ENCODE measurements at regions not wholly inside any gene's neighbourhood (a gene's known extent, or its start where the extent isn't known, plus 50 kb on each side); places are given as distances from the start of the nearest gene placed in this dataset.
"Not testable (repeated sequence)": the region's sequence is repeated elsewhere in the genome, so short reads cannot be mapped to it uniquely, and the experiment has no call there.

GRCh38 chr1:166691476-166691875 is 147.8 kb upstream of the POGK start:
- no peak overlapping the region for H2BK120ac ChIP-seq (ENCODE audit: low read depth, low read length)
- no peak overlapping the region for H4K5ac ChIP-seq (ENCODE audit: low read length)
- H3K4me2 ChIP-seq (ENCODE audit: low read length) = no peak overlapping the region
- no peaks in the 10 kb centered on the region for H3K79me1 ChIP-seq (ENCODE audit: low read length)
- H3K23ac ChIP-seq (ENCODE audit: low read length) = no peak overlapping the region
- H3K27ac ChIP-seq (ENCODE audit: low read depth, low read length) = no peak overlapping the region
- no peak overlapping the region for H2BK5ac ChIP-seq (ENCODE audit: low read length)
- H3K36me3 ChIP-seq (ENCODE audit: control insufficient read depth, insufficient read depth, low read length) = no peaks in the 10 kb centered on the region
- H3K56ac ChIP-seq (ENCODE audit: low read length) = no peak overlapping the region
- H3K79me2 ChIP-seq (ENCODE audit: control insufficient read depth, insufficient read depth, low read length) = no peaks in the 10 kb centered on the region
- no peak overlapping the region for H3K4ac ChIP-seq (ENCODE audit: low read depth, low read length)
- no CpG with 5 or more reads among the region's 3 CpGs for WGBS (ENCODE audit: extremely low coverage, insufficient coverage, low lambda C conversion rate)
- DNase-seq = no peak
- H2BK15ac ChIP-seq (replicated peaks; ENCODE audit: low read depth) = no peak overlapping the region
- H3K18ac ChIP-seq (ENCODE audit: low read length) = no peak overlapping the region
- no peaks in the 10 kb centered on the region for H3K27me3 ChIP-seq (ENCODE audit: insufficient read depth, low read length, poor library complexity)
- no peak overlapping the region for H4K8ac ChIP-seq (ENCODE audit: low read depth, low read length)
- no peak overlapping the region for H3K4me3 ChIP-seq (ENCODE audit: low read length)
- no peak overlapping the region for H3K9ac ChIP-seq (ENCODE audit: low read length)
- no peaks in the 10 kb centered on the region for H3K4me1 ChIP-seq (ENCODE audit: control insufficient read depth, low read depth, low read length)
- no peak overlapping the region for H2AK5ac ChIP-seq (ENCODE audit: low read length)

- Histone ChIP-seq H3K27me3 (ENCODE audit: insufficient read depth, low read length, poor library complexity) (no peaks in the 10 kb centered on the region), H3K79me1 (ENCODE audit: low read length) (no peaks in the 10 kb centered on the region), H3K27ac (ENCODE audit: low read depth, low read length) (no peak overlapping the region), H3K4me1 (ENCODE audit: control insufficient read depth, low read depth, low read length) (no peaks in the 10 kb centered on the region), H3K56ac (ENCODE audit: low read length) (no peak overlapping the region), H3K36me3 (ENCODE audit: control insufficient read depth, insufficient read depth, low read length) (no peaks in the 10 kb centered on the region), H2AK5ac (ENCODE audit: low read length) (no peak overlapping the region), H3K9ac (ENCODE audit: low read length) (no peak overlapping the region), H4K5ac (ENCODE audit: low read length) (no peak overlapping the region), H4K8ac (ENCODE audit: low read depth, low read length) (no peak overlapping the region), H3K23ac (ENCODE audit: low read length) (no peak overlapping the region), H3K79me2 (ENCODE audit: control insufficient read depth, insufficient read depth, low read length) (no peaks in the 10 kb centered on the region), H2BK15ac (replicated peaks; ENCODE audit: low read depth) (no peak overlapping the region), H2BK5ac (ENCODE audit: low read length) (no peak overlapping the region), H3K4me3 (ENCODE audit: low read length) (no peak overlapping the region), H3K4me2 (ENCODE audit: low read length) (no peak overlapping the region), H2BK120ac (ENCODE audit: low read depth, low read length) (no peak overlapping the region), H3K4ac (ENCODE audit: low read depth, low read length) (no peak overlapping the region), H3K18ac (ENCODE audit: low read length) (no peak overlapping the region)
- no peak for DNase-seq
- no CpG with 5 or more reads among the region's 2 CpGs for WGBS (ENCODE audit: extremely low coverage, insufficient coverage, low lambda C conversion rate)
Observed at GRCh38 chr1:166692346-166692745, 146.9 kb upstream of the POGK start.

GRCh38 chr1:166693158-166693557 is 146.1 kb upstream of the POGK start:
- DNase-seq = no peak
- Histone ChIP-seq H3K27ac (ENCODE audit: low read depth, low read length) (no peak overlapping the region), H4K8ac (ENCODE audit: low read depth, low read length) (no peak overlapping the region), H2AK5ac (ENCODE audit: low read length) (no peak overlapping the region), H3K79me1 (ENCODE audit: low read length) (no peaks in the 10 kb centered on the region), H3K4ac (ENCODE audit: low read depth, low read length) (no peak overlapping the region), H2BK120ac (ENCODE audit: low read depth, low read length) (no peak overlapping the region), H3K9ac (ENCODE audit: low read length) (no peak overlapping the region), H3K36me3 (ENCODE audit: control insufficient read depth, insufficient read depth, low read length) (no peaks in the 10 kb centered on the region), H2BK15ac (replicated peaks; ENCODE audit: low read depth) (no peak overlapping the region), H2BK5ac (ENCODE audit: low read length) (no peak overlapping the region), H4K5ac (ENCODE audit: low read length) (no peak overlapping the region), H3K79me2 (ENCODE audit: control insufficient read depth, insufficient read depth, low read length) (no peaks in the 10 kb centered on the region), H3K23ac (ENCODE audit: low read length) (no peak overlapping the region), H3K4me2 (ENCODE audit: low read length) (no peak overlapping the region), H3K4me1 (ENCODE audit: control insufficient read depth, low read depth, low read length) (no peaks in the 10 kb centered on the region), H3K18ac (ENCODE audit: low read length) (no peak overlapping the region), H3K4me3 (ENCODE audit: low read length) (no peak overlapping the region), H3K27me3 (ENCODE audit: insufficient read depth, low read length, poor library complexity) (no peaks in the 10 kb centered on the region), H3K56ac (ENCODE audit: low read length) (no peak overlapping the region)
- WGBS (ENCODE audit: extremely low coverage, insufficient coverage, low lambda C conversion rate) = no CpG with 5 or more reads among the region's 4 CpGs

GRCh38 chr1:166693673-166694297 is 145.5 kb upstream of the POGK start:
- DNase-seq = no peak
- no CpG with 5 or more reads among the region's 4 CpGs for WGBS (ENCODE audit: extremely low coverage, insufficient coverage, low lambda C conversion rate)

GRCh38 chr1:166695115-166695514 is 144.2 kb upstream of the POGK start:
- Histone ChIP-seq H3K4ac (ENCODE audit: low read depth, low read length) (no peak overlapping the region), H3K79me1 (ENCODE audit: low read length) (no peaks in the 10 kb centered on the region), H3K23ac (ENCODE audit: low read length) (no peak overlapping the region), H3K9ac (ENCODE audit: low read length) (no peak overlapping the region), H2BK5ac (ENCODE audit: low read length) (no peak overlapping the region), H4K8ac (ENCODE audit: low read depth, low read length) (no peak overlapping the region), H4K5ac (ENCODE audit: low read length) (no peak overlapping the region), H3K18ac (ENCODE audit: low read length) (no peak overlapping the region), H3K36me3 (ENCODE audit: control insufficient read depth, insufficient read depth, low read length) (no peaks in the 10 kb centered on the region), H3K4me1 (ENCODE audit: control insufficient read depth, low read depth, low read length) (no peaks in the 10 kb centered on the region), H3K4me3 (ENCODE audit: low read length) (no peak overlapping the region), H2BK120ac (ENCODE audit: low read depth, low read length) (no peak overlapping the region), H3K27me3 (ENCODE audit: insufficient read depth, low read length, poor library complexity) (no peaks in the 10 kb centered on the region), H2BK15ac (replicated peaks; ENCODE audit: low read depth) (no peak overlapping the region), H3K4me2 (ENCODE audit: low read length) (no peak overlapping the region), H3K79me2 (ENCODE audit: control insufficient read depth, insufficient read depth, low read length) (no peaks in the 10 kb centered on the region), H3K27ac (ENCODE audit: low read depth, low read length) (no peak overlapping the region), H2AK5ac (ENCODE audit: low read length) (no peak overlapping the region), H3K56ac (ENCODE audit: low read length) (no peak overlapping the region)
- no peak for DNase-seq
- WGBS (ENCODE audit: extremely low coverage, insufficient coverage, low lambda C conversion rate) = no CpG with 5 or more reads among the region's 1 CpG

More at GRCh38 chr1:166693673-166694297, 145.5 kb upstream of the POGK start:
- no peak overlapping the region for H3K56ac ChIP-seq (ENCODE audit: low read length)
- no peak overlapping the region for H4K8ac ChIP-seq (ENCODE audit: low read depth, low read length)
- H3K23ac ChIP-seq (ENCODE audit: low read length) = no peak overlapping the region
- H3K18ac ChIP-seq (ENCODE audit: low read length) = no peak overlapping the region
- H3K36me3 ChIP-seq (ENCODE audit: control insufficient read depth, insufficient read depth, low read length) = no peaks in the 10 kb centered on the region
- H3K79me1 ChIP-seq (ENCODE audit: low read length) = no peaks in the 10 kb centered on the region
- H2BK5ac ChIP-seq (ENCODE audit: low read length) = no peak overlapping the region
- no peak overlapping the region for H2AK5ac ChIP-seq (ENCODE audit: low read length)
- H4K5ac ChIP-seq (ENCODE audit: low read length) = no peak overlapping the region
- H3K4me1 ChIP-seq (ENCODE audit: control insufficient read depth, low read depth, low read length) = no peaks in the 10 kb centered on the region
- no peak overlapping the region for H3K4ac ChIP-seq (ENCODE audit: low read depth, low read length)
- no peak overlapping the region for H2BK15ac ChIP-seq (replicated peaks; ENCODE audit: low read depth)
- H3K27me3 ChIP-seq (ENCODE audit: insufficient read depth, low read length, poor library complexity) = no peaks in the 10 kb centered on the region
- H3K4me2 ChIP-seq (ENCODE audit: low read length) = no peak overlapping the region
- H2BK120ac ChIP-seq (ENCODE audit: low read depth, low read length) = no peak overlapping the region
- no peak overlapping the region for H3K4me3 ChIP-seq (ENCODE audit: low read length)
- H3K27ac ChIP-seq (ENCODE audit: low read depth, low read length) = no peak overlapping the region
- no peak overlapping the region for H3K9ac ChIP-seq (ENCODE audit: low read length)
- H3K79me2 ChIP-seq (ENCODE audit: control insufficient read depth, insufficient read depth, low read length) = no peaks in the 10 kb centered on the region

- H3K4me2 ChIP-seq (ENCODE audit: low read length) = not testable (repeated sequence)
Observed at GRCh38 chr1:166695834-166696233, 143.4 kb upstream of the POGK start.

More at GRCh38 chr1:166695834-166696233, 143.4 kb upstream of the POGK start:
- H2AK5ac ChIP-seq (ENCODE audit: low read length); H2BK120ac ChIP-seq (ENCODE audit: low read depth, low read length); H4K8ac ChIP-seq (ENCODE audit: low read depth, low read length); H3K79me2 ChIP-seq (ENCODE audit: control insufficient read depth, insufficient read depth, low read length); H4K5ac ChIP-seq (ENCODE audit: low read length); H3K18ac ChIP-seq (ENCODE audit: low read length); H3K4me3 ChIP-seq (ENCODE audit: low read length); H3K79me1 ChIP-seq (ENCODE audit: low read length); H3K27ac ChIP-seq (ENCODE audit: low read depth, low read length); H2BK15ac ChIP-seq (replicated peaks; ENCODE audit: low read depth); H3K9ac ChIP-seq (ENCODE audit: low read length); H3K4me1 ChIP-seq (ENCODE audit: control insufficient read depth, low read depth, low read length); H3K56ac ChIP-seq (ENCODE audit: low read length); H3K36me3 ChIP-seq (ENCODE audit: control insufficient read depth, insufficient read depth, low read length); H3K27me3 ChIP-seq (ENCODE audit: insufficient read depth, low read length, poor library complexity); H3K23ac ChIP-seq (ENCODE audit: low read length); H2BK5ac ChIP-seq (ENCODE audit: low read length); DNase-seq; H3K4ac ChIP-seq (ENCODE audit: low read depth, low read length): not testable (repeated sequence)
- no CpG with 5 or more reads among the region's 2 CpGs for WGBS (ENCODE audit: extremely low coverage, insufficient coverage, low lambda C conversion rate)
